ENCODE measurements at regions not wholly inside any gene's neighbourhood (a gene's known extent, or its start where the extent isn't known, plus 50 kb on each side); places are given as distances from the start of the nearest gene placed in this dataset.
"Not testable (repeated sequence)": the region's sequence is repeated elsewhere in the genome, so short reads cannot be mapped to it uniquely, and the experiment has no call there.

- DNase-seq (ENCODE audit: low spot score): no peak
Observed at GRCh38 chr13:44125943-44126469, 246.3 kb downstream of the LACC1 start.

GRCh38 chr13:44128552-44129001 is 245.0 kb upstream of the SERP2 start:
- no peak for DNase-seq (ENCODE audit: low spot score)

GRCh38 chr13:44129418-44129817 is 244.2 kb upstream of the SERP2 start:
- no peak for DNase-seq (ENCODE audit: low spot score)

GRCh38 chr13:44131069-44131614 is 242.5 kb upstream of the SERP2 start:
- no peak for DNase-seq (ENCODE audit: low spot score)

DNA sequence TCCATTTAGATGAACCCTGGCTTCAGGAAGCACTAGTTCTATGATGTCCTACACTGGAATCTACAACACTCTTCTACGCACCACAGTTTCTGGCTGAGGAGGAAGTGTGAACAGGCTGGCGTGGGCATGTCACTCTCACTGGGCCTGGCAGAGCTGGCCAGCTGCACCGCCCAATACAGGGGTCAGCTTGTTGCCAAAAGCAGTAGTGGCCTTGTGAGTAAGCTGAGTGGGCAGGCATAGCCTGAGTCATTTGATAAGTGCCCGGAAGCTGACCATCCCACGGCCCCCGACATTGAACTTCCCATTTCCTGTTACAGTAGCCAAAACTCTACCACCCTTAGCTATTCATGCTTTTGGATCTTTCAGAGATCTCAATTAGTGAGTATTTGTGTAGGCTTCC is 240.9 kb upstream of the SERP2 start:
- no peak for DNase-seq (ENCODE audit: low spot score)

- no peak for DNase-seq (ENCODE audit: low spot score)
Observed at GRCh38 chr13:44133626-44134025, 240.0 kb upstream of the SERP2 start.

- no peak for DNase-seq (ENCODE audit: low spot score)
Observed at GRCh38 chr13:44135566-44135965, 238.1 kb upstream of the SERP2 start.

GRCh38 chr13:44136696-44137268 is 236.8 kb upstream of the SERP2 start:
- no peak for DNase-seq (ENCODE audit: low spot score)

DNA sequence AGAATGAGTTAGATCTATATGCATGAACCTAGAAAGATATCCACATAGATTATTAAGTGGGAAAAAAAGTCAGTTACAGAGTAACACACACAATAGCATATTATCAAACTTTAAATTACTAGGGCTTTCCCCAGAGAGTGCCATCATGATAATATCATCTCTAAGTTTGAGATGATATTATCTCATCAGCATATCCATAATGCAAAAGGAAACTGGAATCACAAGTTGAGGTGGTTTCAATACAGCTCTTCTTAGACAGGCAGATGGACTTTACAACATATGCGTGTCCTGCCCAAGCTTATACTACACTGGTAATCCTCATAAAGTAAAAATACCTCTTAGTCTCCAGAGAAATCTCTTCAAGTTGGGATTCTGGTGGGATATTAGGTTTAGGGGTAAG is 236.2 kb upstream of the SERP2 start:
- no peak for DNase-seq (ENCODE audit: low spot score)

GRCh38 chr13:44140146-44140545 is 233.5 kb upstream of the SERP2 start:
- DNase-seq (ENCODE audit: low spot score): no peak

GRCh38 chr13:44140888-44141724 is 232.5 kb upstream of the SERP2 start:
- no peak for DNase-seq (ENCODE audit: low spot score)

DNA sequence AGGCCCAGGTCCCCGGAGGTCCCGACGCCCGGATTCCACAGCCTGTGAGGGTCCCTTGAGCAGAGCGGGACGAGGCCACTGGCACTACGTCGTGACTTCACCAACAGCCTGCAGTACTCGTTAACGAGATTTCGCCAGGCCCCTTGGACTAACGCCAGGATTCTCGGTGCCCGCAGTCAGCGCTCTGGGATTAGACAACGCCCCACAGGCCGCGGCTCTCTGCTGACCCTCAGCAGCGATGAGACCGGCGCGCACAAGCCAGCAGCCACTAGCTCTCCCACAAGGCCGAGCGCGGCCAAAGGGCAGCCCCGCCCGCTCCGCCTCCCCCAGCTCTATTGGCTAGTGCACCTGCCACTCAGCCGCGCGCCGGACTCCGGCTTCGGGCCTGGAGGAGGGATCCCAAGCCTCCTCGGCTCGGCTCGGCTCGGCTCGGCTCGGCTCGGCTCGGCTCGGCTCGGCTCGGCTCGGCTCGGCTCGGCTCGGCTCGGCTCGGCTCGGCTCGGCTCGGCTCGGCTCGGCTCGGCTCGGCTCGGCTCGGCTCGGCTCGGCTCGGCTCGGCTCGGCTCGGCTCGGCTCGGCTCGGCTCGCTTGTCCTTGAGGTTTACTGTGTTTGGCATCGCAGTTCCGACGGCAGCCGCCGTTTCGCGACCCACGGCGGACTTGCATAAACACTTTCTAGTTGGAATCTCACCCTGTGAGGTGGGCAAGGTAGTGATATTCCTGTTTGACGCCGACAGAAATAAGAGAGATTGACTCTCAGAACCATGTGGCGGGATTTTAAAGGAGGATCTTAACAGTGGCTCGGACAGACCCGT is 231.7 kb upstream of the SERP2 start:
- peak; percentile 99 for DNase-seq (ENCODE audit: low spot score)

GRCh38 chr13:44142540-44142867 is 231.1 kb upstream of the SERP2 start:
- no peak for DNase-seq (ENCODE audit: low spot score)

DNA sequence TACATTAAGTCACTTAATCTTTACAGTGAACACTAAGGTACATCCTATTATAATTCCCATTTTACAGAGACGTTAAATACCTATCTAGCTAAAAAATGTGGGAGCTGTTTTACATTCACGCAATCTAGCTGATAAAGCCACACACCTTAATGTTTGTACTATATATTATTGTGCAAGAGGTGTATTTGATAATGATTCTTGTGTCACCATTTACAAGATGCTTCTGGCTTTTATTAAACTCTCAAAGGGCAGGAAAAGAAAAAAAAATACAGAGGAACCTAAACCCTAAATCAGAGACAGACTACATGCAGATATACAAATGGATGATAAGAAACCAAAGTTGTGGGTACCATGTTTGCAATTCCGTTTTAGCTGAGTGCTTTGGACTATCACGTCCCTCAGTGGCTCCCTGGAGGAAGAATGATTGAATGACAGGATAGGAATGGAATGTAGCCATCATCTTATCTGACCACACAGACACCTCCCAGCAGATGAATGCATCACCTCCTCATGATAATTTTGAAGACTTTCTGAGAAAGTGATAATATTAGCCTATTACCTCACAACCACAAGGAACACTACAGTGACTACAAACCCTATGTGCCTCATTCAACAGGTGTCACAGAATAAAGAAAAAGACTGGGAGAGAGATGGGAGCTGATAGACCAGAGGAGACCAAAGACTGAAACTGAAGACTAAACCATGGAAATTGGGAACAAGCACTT is 230.5 kb upstream of the SERP2 start:
- no peak for DNase-seq (ENCODE audit: low spot score)

DNA sequence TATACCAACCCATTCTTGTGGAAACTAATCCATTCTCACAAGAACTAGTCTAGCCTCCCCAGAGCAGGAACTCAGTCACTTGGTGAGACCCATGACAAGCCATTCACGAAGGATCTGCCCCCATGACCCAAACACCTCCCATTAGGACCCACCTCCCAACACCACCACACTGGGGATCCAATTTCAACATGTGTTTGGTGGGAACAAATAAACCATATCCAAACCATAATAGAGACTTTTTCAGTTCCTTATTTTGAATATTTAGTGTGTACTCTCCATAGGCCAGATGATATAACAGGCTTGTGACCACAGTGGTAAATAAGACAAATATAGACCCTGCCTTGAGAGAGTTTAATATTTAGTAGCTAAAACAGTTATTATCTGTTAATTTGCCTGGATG is 227.5 kb upstream of the SERP2 start:
- no peak for DNase-seq (ENCODE audit: low spot score)

DNA sequence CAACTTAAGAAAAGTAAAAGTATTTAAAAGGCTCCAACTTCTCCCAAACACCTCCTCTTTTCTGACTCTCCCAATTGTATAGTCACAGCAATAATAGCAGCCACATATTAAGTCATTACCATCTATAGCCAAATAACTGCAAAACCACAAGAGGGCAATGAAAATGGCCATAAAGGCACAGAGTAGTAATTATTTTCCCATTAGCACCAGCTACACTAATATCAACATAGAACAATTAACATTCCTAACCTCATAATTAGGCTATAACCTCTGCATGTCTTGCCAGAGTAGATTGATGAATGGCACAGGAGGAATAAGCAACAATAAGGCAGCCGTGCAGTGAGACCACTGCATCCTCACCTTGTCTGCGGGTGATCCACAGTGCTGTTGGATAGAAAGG is 226.4 kb upstream of the SERP2 start:
- no peak for DNase-seq (ENCODE audit: low spot score)

DNA sequence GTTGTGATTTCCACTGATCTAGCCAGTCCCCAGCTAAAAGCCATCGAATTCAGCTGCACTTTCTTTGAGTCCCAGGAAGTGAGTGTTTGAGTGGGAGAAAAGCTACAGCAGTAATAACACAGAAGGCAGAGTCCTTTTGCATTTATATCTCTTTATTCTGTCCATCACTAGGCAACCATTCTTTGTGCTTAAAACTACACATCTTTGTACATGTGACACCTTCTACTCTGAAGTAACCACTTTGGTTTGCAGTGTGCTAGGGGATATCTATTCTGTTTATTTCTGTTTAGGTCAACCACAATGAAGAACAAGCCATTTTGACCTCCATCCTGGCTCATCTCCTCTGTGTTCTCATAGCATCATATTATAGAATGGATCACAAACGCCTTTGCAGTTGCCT is 226.0 kb upstream of the SERP2 start:
- DNase-seq (ENCODE audit: low spot score): no peak

DNA sequence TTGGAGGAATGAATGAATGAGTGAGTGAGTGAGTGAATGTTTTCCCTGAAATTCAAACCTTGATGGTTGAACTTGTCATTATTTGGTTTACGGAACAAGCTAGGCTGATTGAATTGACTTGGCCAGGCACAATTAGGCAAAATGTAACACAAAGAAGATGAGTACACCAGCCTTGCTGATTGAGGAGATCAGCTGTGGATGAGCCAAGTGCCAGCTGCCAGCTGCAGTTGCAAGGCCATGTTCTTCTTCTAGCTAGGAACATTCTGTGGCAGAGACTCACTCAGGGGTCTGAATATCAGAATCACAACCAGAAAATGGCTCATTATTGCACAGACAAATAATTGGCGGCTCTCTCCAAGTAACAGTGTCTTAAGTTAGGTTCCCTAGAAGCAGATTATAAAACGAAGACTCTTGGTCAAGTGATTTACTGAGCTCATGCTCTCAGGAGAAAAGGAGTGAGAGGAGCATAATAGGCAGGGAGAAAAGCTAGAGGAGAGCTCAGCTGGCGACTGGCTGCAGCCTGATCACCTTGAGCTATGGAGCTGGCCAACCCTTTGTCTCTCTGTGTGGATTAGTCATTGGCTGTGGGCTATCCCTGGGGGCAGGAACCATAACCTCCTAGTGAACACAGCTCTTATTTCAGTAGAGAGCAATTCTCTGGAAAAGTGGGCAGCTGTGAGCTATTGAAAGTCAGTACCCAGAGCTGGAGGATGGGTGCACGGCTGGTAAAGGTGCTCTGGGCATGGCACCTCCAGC is 225.3 kb upstream of the SERP2 start:
- DNase-seq (ENCODE audit: low spot score): no peak

DNA sequence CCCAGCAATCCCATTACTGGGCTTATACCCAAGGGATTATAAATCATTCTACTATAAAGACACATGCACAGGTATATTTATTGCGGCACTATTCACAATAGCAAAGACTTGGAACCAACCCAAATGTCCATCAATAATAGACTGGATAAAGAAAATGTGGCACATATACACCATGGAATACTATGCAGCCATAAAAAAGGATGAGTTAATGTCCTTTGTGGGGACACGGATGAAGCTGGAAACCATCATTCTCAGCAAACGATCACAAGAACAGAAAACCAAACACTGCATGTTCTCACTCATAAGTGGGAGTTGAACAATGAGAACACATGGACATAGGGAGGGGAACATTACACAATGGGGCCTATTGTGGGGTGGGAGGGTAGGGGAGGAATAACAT is 224.4 kb upstream of the SERP2 start:
- DNase-seq (ENCODE audit: low spot score): not testable (repeated sequence)

DNA sequence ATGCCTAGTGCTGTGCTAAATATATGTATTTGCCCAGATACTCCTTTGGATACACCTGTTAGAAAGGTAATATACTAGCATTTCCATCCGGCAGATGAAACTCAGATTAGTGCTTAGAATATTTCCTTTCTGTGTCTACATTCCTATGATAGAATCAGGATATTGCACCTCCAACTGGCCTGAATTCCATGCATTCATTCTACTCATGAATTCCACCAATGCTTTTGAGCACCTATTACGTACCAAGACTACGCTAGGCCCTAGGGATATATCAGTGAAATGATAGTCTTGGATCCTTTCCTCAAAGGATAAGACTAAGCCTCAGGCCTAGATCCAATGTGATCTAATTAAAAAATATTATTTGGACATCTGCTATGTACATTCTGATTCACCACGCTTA is 223.8 kb upstream of the SERP2 start:
- DNase-seq (ENCODE audit: low spot score): no peak

DNA sequence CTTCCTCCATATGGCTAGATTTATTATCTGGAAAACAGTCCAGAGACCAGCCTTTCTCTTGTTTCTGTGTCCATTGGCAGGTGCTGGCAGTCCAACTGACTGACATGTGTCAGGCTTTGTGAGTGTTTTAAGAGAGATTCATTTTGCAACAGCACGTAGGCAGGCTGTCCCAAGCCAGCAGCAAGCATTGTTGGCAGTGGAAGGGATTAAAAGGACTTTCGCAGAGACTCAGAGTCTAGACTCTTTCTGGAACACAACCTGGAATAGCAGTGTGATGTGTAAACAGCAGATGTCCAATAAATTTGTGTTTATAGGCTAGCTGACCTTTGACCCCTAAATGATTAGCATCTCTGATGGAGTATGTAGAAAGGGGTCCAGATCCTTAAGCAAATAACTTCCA is 222.2 kb upstream of the SERP2 start:
- DNase-seq (ENCODE audit: low spot score): no peak
